ENCODE measurements at regions not wholly inside any gene's neighbourhood (a gene's known extent, or its start where the extent isn't known, plus 50 kb on each side); places are given as distances from the start of the nearest gene placed in this dataset.

DNA sequence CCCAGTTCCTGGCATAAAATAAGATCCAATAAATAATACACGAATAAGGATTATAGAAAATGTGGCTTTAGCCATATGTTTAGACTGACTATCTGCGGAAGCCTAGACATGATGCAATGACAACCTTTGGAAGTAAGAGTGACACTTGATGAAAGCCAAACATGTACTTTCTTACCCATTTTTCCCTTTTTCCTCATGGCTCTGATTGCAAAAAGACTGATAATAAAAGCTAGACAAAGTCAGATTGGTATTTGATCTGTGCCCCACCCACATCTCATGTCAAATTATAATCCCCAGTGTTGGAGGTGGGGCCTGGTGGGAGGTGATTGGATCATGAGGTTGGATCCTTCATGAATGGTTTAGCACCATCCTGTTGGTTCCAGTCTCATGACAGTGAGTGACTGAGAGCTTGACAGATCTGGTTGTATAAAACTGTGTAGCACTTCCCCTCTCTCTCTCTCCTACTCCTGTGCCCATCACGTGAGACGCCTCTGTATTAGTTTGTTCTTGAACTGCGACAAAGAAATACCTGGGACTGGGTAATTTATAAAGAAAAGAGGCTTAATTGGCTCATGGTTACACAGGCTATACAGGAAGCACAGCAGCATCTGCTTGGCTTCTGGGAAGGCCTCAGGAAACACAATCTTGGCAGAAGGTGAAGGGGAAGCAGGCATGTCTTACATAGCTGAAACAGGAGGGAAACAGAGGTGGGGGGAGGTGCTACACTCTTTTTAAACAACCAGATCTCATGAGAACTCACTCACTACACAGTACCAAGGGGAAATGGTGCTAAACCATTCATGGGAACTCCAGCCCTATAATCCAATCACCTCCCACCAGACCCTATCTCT lies 243.4 kb upstream of the PIK3R1 start:
- no peak overlapping the region for H2BK12ac ChIP-seq (ENCODE audit: insufficient read length, low read depth, low read length)
- H2BK5ac ChIP-seq (ENCODE audit: insufficient read length, low read length): no peak overlapping the region
- H2BK15ac ChIP-seq (ENCODE audit: low read depth, low read length): no peak overlapping the region
- H3K79me1 ChIP-seq (ENCODE audit: insufficient read depth, low read depth, low read length, poor library complexity, severe bottlenecking): no peaks in the 10 kb centered on the region
- H3K23me2 ChIP-seq (ENCODE audit: insufficient read length, low read depth, low read length, poor library complexity, severe bottlenecking): no peaks in the 10 kb centered on the region
- no peak overlapping the region for H3K4ac ChIP-seq (ENCODE audit: low read depth, low read length)
- no peaks in the 10 kb centered on the region for H3K27me3 ChIP-seq (ENCODE audit: insufficient read depth, low read length)
- no peaks in the 10 kb centered on the region for H3K36me3 Mint-ChIP-seq (ENCODE audit: insufficient read depth in 1 of 3, low read depth in 3 of 3)
- H2BK20ac ChIP-seq (ENCODE audit: low read depth, low read length, poor library complexity, severe bottlenecking): no peak overlapping the region
- H4K5ac ChIP-seq (ENCODE audit: insufficient read length, low read depth, low read length): no peak overlapping the region
- H4K8ac ChIP-seq (replicated peaks; ENCODE audit: insufficient read length, low read depth, low read length): no peak overlapping the region
- no peak overlapping the region for H2AFZ ChIP-seq (ENCODE audit: low read length)
- no peaks in the 10 kb centered on the region for H3K79me2 ChIP-seq (ENCODE audit: insufficient read depth, low read length)
- no peak overlapping the region for H3K9ac ChIP-seq (ENCODE audit: extremely low read depth, insufficient read length, low read length)
- H4K91ac ChIP-seq (ENCODE audit: insufficient read length, low read depth, low read length): no peak overlapping the region
- DNase-seq: no peak
- H3K4me3 Mint-ChIP-seq: no peak overlapping the region
- H3K27me3 Mint-ChIP-seq (ENCODE audit: low read depth): no peaks in the 10 kb centered on the region; the same call in 1 of the 2 replicates
- peaks cover 5% of the 10 kb centered on the region in 2 experiments; a peak in 2 of 4 replicates for H3K4me1 Mint-ChIP-seq
- no peak overlapping the region for H3T11ph ChIP-seq (ENCODE audit: low read length)
- H3K27ac Mint-ChIP-seq: peak overlapping the region in 1 of 3 experiments; percentile 75; a peak in 1 of 7 replicates
- H3K27ac ChIP-seq (ENCODE audit: insufficient read length, low read depth, low read length): no peak overlapping the region
- H4K20me1 ChIP-seq (ENCODE audit: control insufficient read depth, insufficient read depth, insufficient read length): no peaks in the 10 kb centered on the region
- H3K9me3 ChIP-seq (ENCODE audit: control insufficient read depth, low read depth, low read length): no peaks in the 10 kb centered on the region
- H3K9me3 Mint-ChIP-seq: no peaks in the 10 kb centered on the region
- TF ChIP-seq, protein P1, sequence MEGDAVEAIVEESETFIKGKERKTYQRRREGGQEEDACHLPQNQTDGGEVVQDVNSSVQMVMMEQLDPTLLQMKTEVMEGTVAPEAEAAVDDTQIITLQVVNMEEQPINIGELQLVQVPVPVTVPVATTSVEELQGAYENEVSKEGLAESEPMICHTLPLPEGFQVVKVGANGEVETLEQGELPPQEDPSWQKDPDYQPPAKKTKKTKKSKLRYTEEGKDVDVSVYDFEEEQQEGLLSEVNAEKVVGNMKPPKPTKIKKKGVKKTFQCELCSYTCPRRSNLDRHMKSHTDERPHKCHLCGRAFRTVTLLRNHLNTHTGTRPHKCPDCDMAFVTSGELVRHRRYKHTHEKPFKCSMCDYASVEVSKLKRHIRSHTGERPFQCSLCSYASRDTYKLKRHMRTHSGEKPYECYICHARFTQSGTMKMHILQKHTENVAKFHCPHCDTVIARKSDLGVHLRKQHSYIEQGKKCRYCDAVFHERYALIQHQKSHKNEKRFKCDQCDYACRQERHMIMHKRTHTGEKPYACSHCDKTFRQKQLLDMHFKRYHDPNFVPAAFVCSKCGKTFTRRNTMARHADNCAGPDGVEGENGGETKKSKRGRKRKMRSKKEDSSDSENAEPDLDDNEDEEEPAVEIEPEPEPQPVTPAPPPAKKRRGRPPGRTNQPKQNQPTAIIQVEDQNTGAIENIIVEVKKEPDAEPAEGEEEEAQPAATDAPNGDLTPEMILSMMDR (conservative IDR thresholded peaks at IDR 0.05): no peak
- no peaks in the 10 kb centered on the region for H3K4me1 ChIP-seq (ENCODE audit: insufficient read depth, low read length)
- no CpG with 5 or more reads among the region's 5 CpGs for WGBS (ENCODE audit: extremely low coverage, insufficient read length, low lambda C conversion rate)
- H3K14ac ChIP-seq (ENCODE audit: insufficient read depth, low read length): no peak overlapping the region
- H3K4me2 ChIP-seq (ENCODE audit: insufficient read depth, insufficient read length, low read length): no peak overlapping the region
- H2BK120ac ChIP-seq (ENCODE audit: low read depth, low read length, poor library complexity, severe bottlenecking): no peak overlapping the region
- H3K18ac ChIP-seq (ENCODE audit: insufficient read length, low read depth, low read length): no peak overlapping the region
- no peak overlapping the region for H2AK5ac ChIP-seq (ENCODE audit: insufficient read length, low read length)
- no peak overlapping the region for H3K56ac ChIP-seq (ENCODE audit: insufficient read length, low read depth, low read length)
- H3K23ac ChIP-seq (ENCODE audit: insufficient read length, low read depth, low read length): no peak overlapping the region
